A673 (cell line): ENCODE measurements at regions not wholly inside any gene's neighbourhood (a gene's known extent, or its start where the extent isn't known, plus 50 kb on each side); places are given as distances from the start of the nearest gene placed in this dataset.

Source experiments
- BruUV-seq: library from RNA; stranded (reverse); fragments of 400-500 nt; replicated peaks from 2 replicates; lab custom pipeline; 2021; lab: Mats Ljungman, UMichigan
- CTCF ChIA-PET: fragments of 300-600 bp; sonication (Branson Sonifier 250); formaldehyde crosslinking; loops from one replicate; lab custom pipeline; 2022; ENCODE audit warnings: antibody characterized with exemption; lab: Charles Lee
- POLR2A ChIA-PET: fragments of 300-600 bp; sonication (Branson Sonifier 250); formaldehyde crosslinking; loops from one replicate; lab custom pipeline; 2022; ENCODE audit warnings: antibody characterized with exemption; ENCODE audit not compliant: low non-redundant PET; lab: Charles Lee
- DNase-seq: peaks from one replicate; pipeline ENCODE4 v3.0.0-alpha.2; 2015; ENCODE audit warnings: low spot score
- H3K27ac ChIP-seq: fragments of 200-600 bp; sonication (generic); 2 replicates; pipeline ENCODE4 v1.5.1; 2016; ENCODE audit warnings: mixed run types, low read depth, mild to moderate bottlenecking, mixed read lengths, antibody characterized with exemption, low read length; ENCODE audit not compliant: poor library complexity, severe bottlenecking
- H3K27me3 ChIP-seq: fragments of 200-600 bp; sonication (generic); replicated peaks from 2 replicates; pipeline ENCODE4 v1.6.1; 2017; ENCODE audit warnings: mixed run types, low read depth, mild to moderate bottlenecking, mixed read lengths, antibody characterized with exemption, low read length; ENCODE audit not compliant: insufficient read depth, poor library complexity
- H3K36me3 ChIP-seq: fragments of 200-600 bp; sonication (generic); 2 replicates; pipeline ENCODE4 v1.6.1; 2016; ENCODE audit warnings: mixed run types, mild to moderate bottlenecking, mixed read lengths, antibody characterized with exemption, low read length; ENCODE audit not compliant: insufficient read depth, poor library complexity, severe bottlenecking
- H3K4me1 ChIP-seq: fragments of 200-600 bp; sonication (generic); 2 replicates; pipeline ENCODE4 v1.6.1; 2017; ENCODE audit warnings: mixed run types, mild to moderate bottlenecking, mixed read lengths, antibody characterized with exemption, low read length; ENCODE audit not compliant: insufficient read depth, poor library complexity, severe bottlenecking
- H3K4me3 ChIP-seq: fragments of 200-600 bp; sonication (generic); 2 replicates; pipeline ENCODE4 v1.5.1; 2016; ENCODE audit warnings: low read depth, mixed run types, mild to moderate bottlenecking, mixed read lengths, low read length; ENCODE audit not compliant: poor library complexity, severe bottlenecking
- H3K9me3 ChIP-seq: fragments of 200-600 bp; sonication (generic); 2 replicates; pipeline ENCODE4 v1.6.1; 2016; ENCODE audit warnings: mixed run types, low read depth, mild to moderate bottlenecking, mixed read lengths, antibody characterized with exemption, low read length; ENCODE audit not compliant: poor library complexity, severe bottlenecking
- EZH2 ChIP-seq: fragments of 200-600 bp; sonication (generic); IDR thresholded peaks from 2 replicates; pipeline ENCODE4 v1.6.1; 2017; ENCODE audit warnings: borderline replicate concordance, low read depth, mild to moderate bottlenecking, mixed read lengths, antibody characterized with exemption, low read length; ENCODE audit not compliant: poor library complexity, severe bottlenecking
- intact Hi-C: fragments of 100-400 bp; cut with micrococcal nuclease; formaldehyde crosslinking; loops from one replicate; pipeline ENCODE4 v1.10.0; 2022; ENCODE audit not compliant: unreplicated experiment
- TF ChIP-seq, protein P1 (sequence below): fragments of 300-800, 200-600 bp; sonication (generic); conservative IDR thresholded peaks from 2 replicates; pipeline ENCODE4 v1.5.1; 2017; ENCODE audit warnings: low read depth, mild to moderate bottlenecking, antibody characterized with exemption, low read length, moderate library complexity, mixed read lengths

DNA sequence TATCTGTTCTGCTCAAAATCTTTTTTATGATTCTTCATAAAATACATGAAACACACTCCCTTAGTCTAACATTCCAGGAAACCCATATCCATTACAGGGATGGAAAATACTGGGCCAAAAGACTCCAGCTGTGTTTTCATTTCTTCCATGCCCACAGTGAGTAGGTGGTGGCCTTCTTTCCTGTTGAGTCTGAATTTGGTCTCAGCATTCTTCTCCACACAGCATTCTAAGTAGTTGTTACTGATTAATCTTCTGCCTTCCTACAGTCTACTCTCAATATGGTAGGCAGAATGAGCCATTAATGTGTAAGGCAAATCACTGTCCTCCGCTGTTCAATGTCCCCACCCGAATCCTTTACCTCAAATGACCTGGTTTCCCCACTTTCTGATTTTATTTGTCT is 370.6 kb upstream of the RPS6KA3 start:
- intact Hi-C loops: no loop called here
- ChIA-PET CTCF (no interaction called here), POLR2A (no interaction called here)
- TF ChIP-seq, protein P1, sequence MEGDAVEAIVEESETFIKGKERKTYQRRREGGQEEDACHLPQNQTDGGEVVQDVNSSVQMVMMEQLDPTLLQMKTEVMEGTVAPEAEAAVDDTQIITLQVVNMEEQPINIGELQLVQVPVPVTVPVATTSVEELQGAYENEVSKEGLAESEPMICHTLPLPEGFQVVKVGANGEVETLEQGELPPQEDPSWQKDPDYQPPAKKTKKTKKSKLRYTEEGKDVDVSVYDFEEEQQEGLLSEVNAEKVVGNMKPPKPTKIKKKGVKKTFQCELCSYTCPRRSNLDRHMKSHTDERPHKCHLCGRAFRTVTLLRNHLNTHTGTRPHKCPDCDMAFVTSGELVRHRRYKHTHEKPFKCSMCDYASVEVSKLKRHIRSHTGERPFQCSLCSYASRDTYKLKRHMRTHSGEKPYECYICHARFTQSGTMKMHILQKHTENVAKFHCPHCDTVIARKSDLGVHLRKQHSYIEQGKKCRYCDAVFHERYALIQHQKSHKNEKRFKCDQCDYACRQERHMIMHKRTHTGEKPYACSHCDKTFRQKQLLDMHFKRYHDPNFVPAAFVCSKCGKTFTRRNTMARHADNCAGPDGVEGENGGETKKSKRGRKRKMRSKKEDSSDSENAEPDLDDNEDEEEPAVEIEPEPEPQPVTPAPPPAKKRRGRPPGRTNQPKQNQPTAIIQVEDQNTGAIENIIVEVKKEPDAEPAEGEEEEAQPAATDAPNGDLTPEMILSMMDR: no peak
- TF ChIP-seq EZH2: no peak
- no peak overlapping the region for H3K4me3 ChIP-seq
- DNase-seq: no peak
- no peaks in the 10 kb centered on the region for H3K36me3 ChIP-seq
- H3K27me3 ChIP-seq: no peaks in the 10 kb centered on the region
- BruUV-seq: no TSS peak
- H3K9me3 ChIP-seq: no peaks in the 10 kb centered on the region
- H3K27ac ChIP-seq: no peak overlapping the region
- no peaks in the 10 kb centered on the region for H3K4me1 ChIP-seq

DNA sequence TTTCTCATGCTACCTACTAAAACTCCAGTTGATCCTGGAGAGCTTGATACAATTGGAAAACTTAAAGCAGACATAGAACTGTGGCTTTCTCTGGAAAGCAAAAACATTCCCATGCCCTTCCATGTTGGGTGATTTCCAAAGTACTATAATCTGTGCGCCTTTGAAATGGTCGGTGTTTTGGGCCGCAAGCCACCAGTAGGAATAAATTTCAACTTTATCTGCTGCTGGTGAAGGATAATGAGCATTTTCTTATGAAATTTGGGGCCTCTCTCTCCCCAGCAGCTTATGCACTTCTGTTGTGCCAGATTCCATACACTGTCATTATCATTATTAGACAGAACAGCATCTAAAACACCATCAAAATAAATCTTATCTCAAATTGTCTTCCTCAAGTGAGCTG is 366.7 kb upstream of the RPS6KA3 start:
- BruUV-seq: no TSS peak
- no peaks in the 10 kb centered on the region for H3K4me1 ChIP-seq
- intact Hi-C loops: no loop called here
- no peak overlapping the region for H3K27ac ChIP-seq
- ChIA-PET CTCF (no interaction called here), POLR2A (no interaction called here)
- H3K27me3 ChIP-seq: no peaks in the 10 kb centered on the region
- H3K36me3 ChIP-seq: no peaks in the 10 kb centered on the region
- no peak overlapping the region for H3K4me3 ChIP-seq
- no peak for DNase-seq
- no peaks in the 10 kb centered on the region for H3K9me3 ChIP-seq
- no peak for TF ChIP-seq EZH2
- TF ChIP-seq, protein P1: no peak

DNA sequence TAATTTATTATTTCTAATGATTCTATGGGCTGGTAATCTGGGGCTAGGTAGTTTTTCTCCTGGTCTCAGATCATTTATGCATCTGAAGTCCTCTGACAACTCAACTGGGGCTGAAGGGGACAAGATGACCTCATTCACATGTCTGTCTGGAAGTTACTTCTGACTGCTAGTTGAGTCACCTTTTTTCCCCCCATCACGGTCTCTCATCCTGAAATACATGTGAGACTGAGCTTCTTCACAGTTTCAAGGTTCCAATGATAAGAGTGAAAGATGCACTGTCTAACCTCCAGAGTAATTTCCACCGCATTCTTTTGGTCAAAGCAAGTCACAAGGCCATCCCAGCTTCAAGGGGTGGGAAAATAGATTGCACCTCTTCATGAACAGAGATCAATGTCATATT is 356.7 kb upstream of the RPS6KA3 start:
- ChIA-PET CTCF (no interaction called here), POLR2A (no interaction called here)
- H3K4me1 ChIP-seq: no peaks in the 10 kb centered on the region
- intact Hi-C loops: no loop called here
- BruUV-seq: no TSS peak
- TF ChIP-seq, protein P1: no peak
- TF ChIP-seq EZH2: no peak
- H3K27me3 ChIP-seq: no peaks in the 10 kb centered on the region
- H3K36me3 ChIP-seq: no peaks in the 10 kb centered on the region
- no peak overlapping the region for H3K4me3 ChIP-seq
- H3K9me3 ChIP-seq: no peaks in the 10 kb centered on the region
- DNase-seq: no peak
- H3K27ac ChIP-seq: no peak overlapping the region
